Astrocyte of the cerebellum (primary cell): ENCODE measurements at regions not wholly inside any gene's neighbourhood (a gene's known extent, or its start where the extent isn't known, plus 50 kb on each side); places are given as distances from the start of the nearest gene placed in this dataset.

Experiments used
- DNase-seq: peaks from one replicate; pipeline ENCODE4 v3.0.0-alpha.2; 2011; ENCODE audit warnings: low read depth
- H3K4me3 ChIP-seq: 2 replicates; pipeline ENCODE4 v1.5.1; 2011; ENCODE audit warnings: mild to moderate bottlenecking, low read depth, low read length, moderate library complexity
- in situ Hi-C: cut with HindIII; loops from 2 replicates; pipeline ENCODE4 v1.10.0; 2017; ENCODE audit warnings: low sequenced_read_pairs
- TF ChIP-seq, protein P1 (sequence below): IDR thresholded peaks from 2 replicates; pipeline ENCODE4 v1.5.1; 2012; ENCODE audit warnings: low read length, low read depth, moderate library complexity, mild to moderate bottlenecking; ENCODE audit errors: missing control alignments

DNA sequence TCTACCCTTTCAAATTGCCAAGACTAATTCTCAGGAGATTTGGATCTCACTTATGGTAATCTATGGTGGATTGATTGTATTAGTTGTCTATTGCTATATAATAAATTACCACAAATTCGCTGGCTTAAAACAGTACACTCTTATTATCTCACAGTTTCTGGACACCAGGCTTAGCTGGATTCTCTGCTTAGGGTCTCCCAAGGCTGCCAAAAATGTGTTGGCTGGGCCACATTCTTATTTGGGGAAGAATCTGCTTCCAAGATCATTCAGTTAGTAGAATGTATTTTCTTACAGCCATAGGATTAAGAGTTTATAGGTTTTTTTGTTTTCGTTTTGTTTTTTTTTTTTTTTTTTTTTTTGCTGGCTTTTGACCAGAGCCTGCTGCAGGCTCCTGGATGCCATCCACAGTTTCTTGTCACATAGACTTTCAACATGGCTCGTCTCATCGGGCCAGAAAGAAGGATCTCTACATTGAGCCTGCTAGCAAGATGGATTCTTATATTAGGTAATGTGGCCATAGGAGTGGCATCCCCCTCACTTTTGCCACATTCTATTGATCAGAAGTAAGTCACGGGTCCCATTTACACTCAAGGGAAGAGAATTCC is 415.3 kb downstream of the KIF2B start:
- TF ChIP-seq, protein P1, sequence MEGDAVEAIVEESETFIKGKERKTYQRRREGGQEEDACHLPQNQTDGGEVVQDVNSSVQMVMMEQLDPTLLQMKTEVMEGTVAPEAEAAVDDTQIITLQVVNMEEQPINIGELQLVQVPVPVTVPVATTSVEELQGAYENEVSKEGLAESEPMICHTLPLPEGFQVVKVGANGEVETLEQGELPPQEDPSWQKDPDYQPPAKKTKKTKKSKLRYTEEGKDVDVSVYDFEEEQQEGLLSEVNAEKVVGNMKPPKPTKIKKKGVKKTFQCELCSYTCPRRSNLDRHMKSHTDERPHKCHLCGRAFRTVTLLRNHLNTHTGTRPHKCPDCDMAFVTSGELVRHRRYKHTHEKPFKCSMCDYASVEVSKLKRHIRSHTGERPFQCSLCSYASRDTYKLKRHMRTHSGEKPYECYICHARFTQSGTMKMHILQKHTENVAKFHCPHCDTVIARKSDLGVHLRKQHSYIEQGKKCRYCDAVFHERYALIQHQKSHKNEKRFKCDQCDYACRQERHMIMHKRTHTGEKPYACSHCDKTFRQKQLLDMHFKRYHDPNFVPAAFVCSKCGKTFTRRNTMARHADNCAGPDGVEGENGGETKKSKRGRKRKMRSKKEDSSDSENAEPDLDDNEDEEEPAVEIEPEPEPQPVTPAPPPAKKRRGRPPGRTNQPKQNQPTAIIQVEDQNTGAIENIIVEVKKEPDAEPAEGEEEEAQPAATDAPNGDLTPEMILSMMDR: no peak
- H3K4me3 ChIP-seq: no peak overlapping the region
- in situ Hi-C loops: no loop called here
- DNase-seq: no peak

DNA sequence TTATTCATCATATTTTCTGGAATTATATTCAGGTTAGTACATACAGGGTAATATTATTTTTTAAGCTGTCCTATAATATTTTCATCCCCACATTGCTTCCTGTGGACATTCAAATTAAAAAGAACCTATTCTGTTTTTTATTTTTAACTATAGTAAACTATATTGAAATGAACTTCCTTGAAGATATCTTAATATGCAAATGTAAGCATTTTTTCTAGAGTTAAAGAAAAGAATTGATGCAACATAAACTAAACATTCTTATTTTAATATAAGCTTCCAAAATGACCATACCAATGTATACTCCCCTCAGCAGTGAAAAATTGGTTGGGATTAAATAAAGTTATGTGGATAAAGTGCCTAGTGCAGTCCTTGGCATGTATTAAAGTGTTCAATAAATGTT is 416.6 kb downstream of the KIF2B start:
- in situ Hi-C loops: no loop called here
- DNase-seq: no peak
- TF ChIP-seq, protein P1: no peak

DNA sequence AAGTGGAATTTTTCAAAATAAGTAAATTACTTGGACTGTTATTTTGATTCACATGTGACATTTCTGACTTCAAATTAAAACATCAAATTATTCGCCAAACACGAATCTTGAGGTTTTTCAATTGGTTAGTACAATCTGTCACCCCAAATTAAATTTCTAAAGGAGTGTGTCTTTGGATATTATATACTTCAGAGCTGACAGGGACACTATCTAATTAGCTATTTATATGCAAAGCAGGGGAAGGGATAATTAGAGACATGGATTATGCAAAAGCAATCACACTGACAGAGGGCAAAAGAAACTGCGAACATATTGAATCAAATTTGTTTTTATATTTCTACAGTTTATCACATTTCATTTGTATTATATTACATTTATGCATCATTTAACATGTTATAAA is 433.0 kb downstream of the KIF2B start:
- TF ChIP-seq, protein P1: no peak
- in situ Hi-C loops: no loop called here
- DNase-seq: no peak
- no peak overlapping the region for H3K4me3 ChIP-seq

More for the DNA sequence above, 416.6 kb downstream of the KIF2B start:
- no peak overlapping the region for H3K4me3 ChIP-seq

DNA sequence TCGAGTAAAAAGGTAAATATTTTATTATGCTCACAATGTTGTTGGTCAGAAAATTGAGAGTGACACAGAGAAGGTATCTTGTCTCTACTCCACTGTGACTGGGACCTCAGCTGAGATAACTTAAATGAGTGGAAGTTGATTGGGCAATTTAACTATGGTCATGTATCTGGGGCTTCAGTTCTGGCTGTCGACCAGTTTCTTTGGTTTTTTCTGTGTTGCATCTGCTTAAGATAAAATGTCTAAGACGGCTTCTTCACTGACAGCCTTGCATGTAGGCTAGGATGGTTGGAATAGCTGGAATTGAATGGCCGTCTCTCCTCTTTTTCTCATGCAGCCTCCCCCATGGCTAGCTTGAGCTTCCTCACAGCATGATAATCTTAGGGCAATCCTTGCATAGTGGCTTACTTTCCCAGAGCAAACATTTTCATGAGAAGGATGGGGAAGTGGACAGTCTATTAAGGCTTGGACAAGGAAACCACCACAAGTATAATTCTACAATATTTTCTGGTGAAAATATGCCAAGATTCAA is 433.7 kb downstream of the KIF2B start:
- no peak for DNase-seq
- in situ Hi-C loops: no loop called here
- no peak overlapping the region for H3K4me3 ChIP-seq
- TF ChIP-seq, protein P1: no peak

DNA sequence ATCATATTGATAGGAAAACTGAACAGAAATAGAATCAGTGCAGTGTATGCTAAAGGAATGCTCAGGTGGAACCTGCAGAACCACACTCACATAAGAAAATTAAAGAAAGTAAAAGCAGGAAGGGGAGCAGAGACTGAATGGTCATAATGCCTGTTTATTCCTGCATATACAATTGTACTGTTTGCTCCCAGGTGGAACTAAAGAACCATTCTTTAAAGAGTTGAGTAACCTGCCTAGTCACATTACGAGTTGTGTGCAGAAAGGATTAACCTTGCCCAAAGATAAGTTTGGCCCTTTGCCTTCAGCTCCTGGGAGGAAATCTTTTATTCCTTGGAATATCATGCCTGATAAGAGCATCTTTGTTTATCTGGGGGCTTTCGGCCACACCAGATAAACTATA is 434.7 kb downstream of the KIF2B start:
- TF ChIP-seq, protein P1: no peak
- in situ Hi-C loops: no loop called here
- H3K4me3 ChIP-seq: no peak overlapping the region
- DNase-seq: no peak

DNA sequence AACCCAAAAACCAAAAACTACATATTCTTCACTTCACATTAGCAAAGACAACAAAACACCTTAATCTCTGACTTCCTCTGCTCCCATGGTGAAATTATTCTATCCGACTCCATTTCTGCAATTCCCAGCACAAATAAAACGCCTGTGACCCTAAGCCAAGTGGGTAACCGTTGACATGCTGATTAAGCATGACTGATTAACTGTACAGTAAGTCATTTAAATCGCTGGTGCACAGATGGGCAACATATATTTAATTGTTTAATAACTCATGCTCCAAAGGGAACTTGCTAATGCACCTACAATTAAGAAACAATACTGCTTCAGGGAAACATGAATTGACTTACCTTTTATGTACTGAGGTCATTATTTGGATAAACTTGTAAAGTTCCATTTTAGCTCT is 436.7 kb downstream of the KIF2B start:
- DNase-seq: no peak
- in situ Hi-C loops: no loop called here
- TF ChIP-seq, protein P1: no peak
- H3K4me3 ChIP-seq: no peak overlapping the region

DNA sequence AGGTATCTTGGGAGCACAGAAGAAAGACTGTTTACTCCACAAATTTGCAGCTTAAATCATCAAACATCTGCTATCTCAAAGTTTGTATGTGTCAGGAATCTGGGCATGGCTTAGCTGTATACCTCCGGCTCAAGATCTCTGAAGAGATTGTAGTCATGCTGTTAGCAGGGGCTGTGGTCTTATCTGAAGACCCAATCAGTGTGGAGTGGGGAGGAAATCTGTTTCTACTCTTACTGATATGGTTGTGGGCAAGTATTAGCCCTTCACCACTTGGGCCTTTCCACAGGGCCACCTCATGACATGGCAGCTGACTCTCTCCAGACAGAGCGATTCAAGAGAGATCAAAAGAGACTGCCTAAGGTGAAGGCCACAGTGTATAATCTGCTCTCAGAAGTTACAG is 438.7 kb downstream of the KIF2B start:
- TF ChIP-seq, protein P1: no peak
- H3K4me3 ChIP-seq: no peak overlapping the region
- in situ Hi-C loops: no loop called here
- no peak for DNase-seq
